SK-N-SH (cell line): ENCODE measurements at regions not wholly inside any gene's neighbourhood (a gene's known extent, or its start where the extent isn't known, plus 50 kb on each side); places are given as distances from the start of the nearest gene placed in this dataset.

Experiments used
- CTCF ChIP-seq: fragments of 200-600 bp; sonication (generic); IDR thresholded peaks from 2 replicates; pipeline ENCODE4 v1.6.1; 2017; ENCODE audit warnings: antibody characterized with exemption, mild to moderate bottlenecking, moderate library complexity
- EZH2phosphoT487 ChIP-seq: fragments of 200-600 bp; sonication (generic); IDR thresholded peaks from 2 replicates; pipeline ENCODE4 v1.6.1; 2017; ENCODE audit warnings: low read depth, mixed run types, mild to moderate bottlenecking, antibody characterized with exemption, moderate library complexity, borderline replicate concordance
- RFX5 ChIP-seq: IDR thresholded peaks from 2 replicates; pipeline ENCODE4 v1.6.1; 2012; ENCODE audit warnings: mild to moderate bottlenecking, improper control_type of control experiment, low read length
- SIN3A ChIP-seq: IDR thresholded peaks from 2 replicates; pipeline ENCODE4 v1.6.1; 2012; ENCODE audit warnings: low read depth, mild to moderate bottlenecking, low read length, moderate library complexity, borderline replicate concordance
- USF2 ChIP-seq: fragments of 150-350 bp; IDR thresholded peaks from 2 replicates; pipeline ENCODE4 v1.6.1; 2017; ENCODE audit warnings: antibody characterized with exemption, low read length, low read depth, borderline replicate concordance

GRCh38 chr12:88419794-88420193 is 160.5 kb downstream of the KITLG start:
- TF ChIP-seq CTCF (no peak), EZH2phosphoT487 (no peak), SIN3A (no peak), RFX5 (no peak), USF2 (no peak)
